Thoracic aorta (tissue), 2 donors: ENCODE measurements at regions not wholly inside any gene's neighbourhood (a gene's known extent, or its start where the extent isn't known, plus 50 kb on each side); places are given as distances from the start of the nearest gene placed in this dataset.

Experiments
- ATAC-seq: fragments of 150-250 bp; one replicate; pipeline ENCODE4 v1.8.0; 2017; ENCODE audit warnings: low read depth; ENCODE audit not compliant: insufficient number of reproducible peaks, low FRiP score
- DNase-seq: peaks from one replicate; pipeline ENCODE4 v3.0.0-alpha.2; 2020; ENCODE audit warnings: low spot score
- H3K27ac ChIP-seq, 2 donors: fragments of 200-600 bp; sonication (generic); 1 replicate in 1 of 2; 2 replicates in 1 of 2; pipeline ENCODE4 v1.5.1; 2016; ENCODE audit warnings: mild to moderate bottlenecking in 2 of 2, moderate library complexity in 2 of 2
- H3K27me3 ChIP-seq: fragments of 200-600 bp; sonication (generic); replicated peaks from 2 replicates; pipeline ENCODE4 v1.6.0; 2016; ENCODE audit warnings: mild to moderate bottlenecking; ENCODE audit not compliant: insufficient read depth
- H3K36me3 ChIP-seq: fragments of 200-600 bp; sonication (generic); one replicate; pipeline ENCODE4 v1.5.1; 2016
- H3K4me1 ChIP-seq, 2 donors: fragments of 200-600 bp; sonication (generic); 1 replicate in 1 of 2; 2 replicates in 1 of 2; pipeline versions ENCODE4 v1.5.1 to v1.6.0; 2016; ENCODE audit warnings: low read depth in 2 of 2, mild to moderate bottlenecking in 1 of 2; ENCODE audit not compliant: control insufficient read depth in 1 of 2
- H3K4me3 ChIP-seq: fragments of 200-600 bp; sonication (generic); 2 replicates; pipeline ENCODE4 v1.5.1; 2016; ENCODE audit warnings: mild to moderate bottlenecking
- H3K9me3 ChIP-seq: fragments of 200-600 bp; sonication (generic); 2 replicates; pipeline ENCODE4 v1.5.1; 2016
- TF ChIP-seq, protein P1 (sequence below): fragments of 200-600 bp; sonication (generic); IDR thresholded peaks from one replicate; pipeline ENCODE4 v1.5.1; 2019; ENCODE audit warnings: antibody characterized with exemption

GRCh38 chr7:32279500-32279899 lies 209.3 kb upstream of the PDE1C start:
- TF ChIP-seq, protein P1, sequence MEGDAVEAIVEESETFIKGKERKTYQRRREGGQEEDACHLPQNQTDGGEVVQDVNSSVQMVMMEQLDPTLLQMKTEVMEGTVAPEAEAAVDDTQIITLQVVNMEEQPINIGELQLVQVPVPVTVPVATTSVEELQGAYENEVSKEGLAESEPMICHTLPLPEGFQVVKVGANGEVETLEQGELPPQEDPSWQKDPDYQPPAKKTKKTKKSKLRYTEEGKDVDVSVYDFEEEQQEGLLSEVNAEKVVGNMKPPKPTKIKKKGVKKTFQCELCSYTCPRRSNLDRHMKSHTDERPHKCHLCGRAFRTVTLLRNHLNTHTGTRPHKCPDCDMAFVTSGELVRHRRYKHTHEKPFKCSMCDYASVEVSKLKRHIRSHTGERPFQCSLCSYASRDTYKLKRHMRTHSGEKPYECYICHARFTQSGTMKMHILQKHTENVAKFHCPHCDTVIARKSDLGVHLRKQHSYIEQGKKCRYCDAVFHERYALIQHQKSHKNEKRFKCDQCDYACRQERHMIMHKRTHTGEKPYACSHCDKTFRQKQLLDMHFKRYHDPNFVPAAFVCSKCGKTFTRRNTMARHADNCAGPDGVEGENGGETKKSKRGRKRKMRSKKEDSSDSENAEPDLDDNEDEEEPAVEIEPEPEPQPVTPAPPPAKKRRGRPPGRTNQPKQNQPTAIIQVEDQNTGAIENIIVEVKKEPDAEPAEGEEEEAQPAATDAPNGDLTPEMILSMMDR, result no peak
- H3K4me1 ChIP-seq, result no peaks in the 10 kb centered on the region
- H3K9me3 ChIP-seq, result no peaks in the 10 kb centered on the region
- ATAC-seq (no peak), DNase-seq (no peak)
- no peaks in the 10 kb centered on the region for H3K36me3 ChIP-seq
- no peak overlapping the region for H3K4me3 ChIP-seq
- H3K27ac ChIP-seq, result no peak overlapping the region
- H3K27me3 ChIP-seq, result no peaks in the 10 kb centered on the region

GRCh38 chr7:32275216-32276009 lies 205.2 kb upstream of the PDE1C start:
- TF ChIP-seq, protein P1, result no peak
- DNase-seq (no peak), ATAC-seq (no peak)
- Histone ChIP-seq H3K4me1 (no peaks in the 10 kb centered on the region), H3K9me3 (no peaks in the 10 kb centered on the region), H3K27ac (no peak overlapping the region), H3K4me3 (no peak overlapping the region), H3K36me3 (no peaks in the 10 kb centered on the region), H3K27me3 (no peaks in the 10 kb centered on the region)

DNA sequence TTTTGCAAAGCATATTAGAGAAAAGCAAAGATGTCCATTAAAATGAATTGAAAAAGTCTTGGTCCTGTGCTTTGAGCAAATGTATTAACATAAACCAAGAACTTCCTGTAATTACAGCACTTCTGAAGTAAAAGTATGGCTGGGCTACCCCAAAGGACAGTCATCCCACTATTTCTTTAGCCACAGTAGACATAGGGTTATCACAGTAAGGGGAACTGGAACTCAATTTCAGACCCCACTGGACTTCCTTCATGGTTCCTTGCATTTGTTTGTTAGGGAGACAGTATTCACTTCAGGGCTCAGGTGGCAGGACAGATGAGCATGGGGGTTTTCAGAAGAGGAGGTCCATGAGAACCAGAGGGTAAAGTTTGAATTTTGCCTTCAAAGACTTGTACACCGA lies 203.1 kb upstream of the PDE1C start:
- H3K36me3 ChIP-seq, result no peaks in the 10 kb centered on the region
- H3K4me1 ChIP-seq, result no peaks in the 10 kb centered on the region
- no peak for DNase-seq
- H3K9me3 ChIP-seq, result no peaks in the 10 kb centered on the region
- no peak for ATAC-seq
- H3K27me3 ChIP-seq, result no peaks in the 10 kb centered on the region
- TF ChIP-seq, protein P1, result no peak
- H3K4me3 ChIP-seq, result no peak overlapping the region
- no peak overlapping the region for H3K27ac ChIP-seq

- no peaks in the 10 kb centered on the region for H3K4me1 ChIP-seq
- ATAC-seq, result no peak
- H3K27ac ChIP-seq, result no peak overlapping the region
- H3K36me3 ChIP-seq, result no peaks in the 10 kb centered on the region
- H3K4me3 ChIP-seq, result no peak overlapping the region
- no peaks in the 10 kb centered on the region for H3K27me3 ChIP-seq
- DNase-seq, result no peak
- TF ChIP-seq, protein P1, result no peak
- no peaks in the 10 kb centered on the region for H3K9me3 ChIP-seq
These were observed 196.8 kb upstream of the PDE1C start for GRCh38 chr7:32266932-32267475.

DNA sequence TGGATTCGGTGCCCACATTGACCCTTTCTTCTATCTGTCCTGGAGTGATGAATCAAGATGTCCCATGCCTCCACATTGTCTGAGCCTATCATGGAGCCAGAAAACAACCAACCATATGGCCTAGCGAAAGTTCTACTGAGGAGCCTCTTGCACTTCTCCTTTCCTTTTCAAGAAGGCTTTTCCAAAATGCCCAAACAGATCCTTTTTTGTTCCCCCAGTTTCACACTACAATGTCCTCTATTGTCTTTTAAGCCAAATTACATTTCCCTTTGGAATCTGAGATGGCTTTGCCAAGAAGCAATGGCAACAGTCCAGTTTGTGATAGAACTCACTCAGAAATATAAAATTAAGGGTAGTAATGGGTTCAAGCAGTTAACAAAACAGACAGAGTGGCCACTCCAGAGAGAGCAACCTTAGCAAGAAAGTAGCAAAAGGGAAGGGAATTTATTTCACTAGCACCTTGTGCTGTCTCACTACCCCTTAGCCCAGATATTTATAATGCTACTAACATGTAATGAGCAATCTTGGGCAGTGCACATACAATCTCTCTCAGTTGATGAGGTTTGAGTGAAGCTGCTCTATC lies 194.6 kb upstream of the PDE1C start:
- Histone ChIP-seq H3K9me3 (no peaks in the 10 kb centered on the region), H3K4me1 (no peaks in the 10 kb centered on the region), H3K27ac (no peak overlapping the region), H3K36me3 (no peaks in the 10 kb centered on the region), H3K4me3 (no peak overlapping the region), H3K27me3 (no peaks in the 10 kb centered on the region)
- no peak for DNase-seq
- ATAC-seq, result no peak
- TF ChIP-seq, protein P1, result no peak
